ENCODE measurements at regions not wholly inside any gene's neighbourhood (a gene's known extent, or its start where the extent isn't known, plus 50 kb on each side); places are given as distances from the start of the nearest gene placed in this dataset.
"Not testable (repeated sequence)": the region's sequence is repeated elsewhere in the genome, so short reads cannot be mapped to it uniquely, and the experiment has no call there.

GRCh38 chr5:68685863-68686262 lies 408.0 kb upstream of the SLC30A5 start:
- Histone ChIP-seq H3K9me3 (ENCODE audit: control insufficient read depth in 2 of 3, low read length in 3 of 3) (no peaks in the 10 kb centered on the region), H3K4me3 (ENCODE audit: low read length) (no peak overlapping the region), H3K36me3 (ENCODE audit: control insufficient read depth in 2 of 3, insufficient read depth in 3 of 3, low read length in 3 of 3) (no peaks in the 10 kb centered on the region), H3K4me1 (ENCODE audit: control insufficient read depth in 2 of 2, insufficient read depth in 2 of 2, low read length in 2 of 2) (no peaks in the 10 kb centered on the region), H3K27me3 (ENCODE audit: control insufficient read depth in 2 of 2, insufficient read depth in 2 of 2, low read length in 2 of 2) (no peaks in the 10 kb centered on the region), H3K27ac (ENCODE audit: low read depth, low read length) (no peak overlapping the region)
- CTCF ChIA-PET = no interaction called here
- POLR2A ChIA-PET = no interaction called here
- Mint-ChIP-seq H3K4me3 (no peak overlapping the region), H3K27ac (no peak overlapping the region), H3K36me3 (no peaks in the 10 kb centered on the region), H3K9me3 (peaks cover 0 to 7% (median 2%) of the 10 kb centered on the region in 11 donors), H3K4me1 (no peaks in the 10 kb centered on the region), H3K27me3 (peaks cover 7 to 21% (median 14%) of the 10 kb centered on the region in 5 donors)
- intact Hi-C loops (cut with micrococcal nuclease) = no loop called here
- ATAC-seq (no peak), DNase-seq (no peak)

GRCh38 chr5:68688547-68688946 lies 405.3 kb upstream of the SLC30A5 start:
- ChIA-PET POLR2A (no interaction called here), CTCF (no interaction called here)
- no peak overlapping the region for H3K27ac ChIP-seq (ENCODE audit: low read depth, low read length)
- peaks cover 0 to 20% (median 8%) of the 10 kb centered on the region in 11 donors for H3K9me3 Mint-ChIP-seq
- H3K27ac Mint-ChIP-seq = no peak overlapping the region
- H3K27me3 Mint-ChIP-seq = peaks cover 5 to 16% (median 14%) of the 10 kb centered on the region in 5 donors
- H3K27me3 ChIP-seq (ENCODE audit: control insufficient read depth in 2 of 2, insufficient read depth in 2 of 2, low read length in 2 of 2) = no peaks in the 10 kb centered on the region
- no peaks in the 10 kb centered on the region for H3K4me1 ChIP-seq (ENCODE audit: control insufficient read depth in 2 of 2, insufficient read depth in 2 of 2, low read length in 2 of 2)
- H3K36me3 ChIP-seq (ENCODE audit: control insufficient read depth in 2 of 3, insufficient read depth in 3 of 3, low read length in 3 of 3) = no peaks in the 10 kb centered on the region
- no peaks in the 10 kb centered on the region for H3K4me1 Mint-ChIP-seq
- ATAC-seq = no peak
- peaks cover 0 to 5% (median 0%) of the 10 kb centered on the region in 5 donors for H3K36me3 Mint-ChIP-seq
- no peak overlapping the region for H3K4me3 Mint-ChIP-seq
- H3K9me3 ChIP-seq (ENCODE audit: control insufficient read depth in 2 of 3, low read length in 3 of 3) = no peaks in the 10 kb centered on the region
- DNase-seq = no peak
- H3K4me3 ChIP-seq (ENCODE audit: low read length) = no peak overlapping the region
- intact Hi-C loops (cut with micrococcal nuclease) = no loop called here

- Mint-ChIP-seq H3K36me3 (peaks cover 0 to 5% (median 0%) of the 10 kb centered on the region in 5 donors), H3K4me3 (no peak overlapping the region), H3K4me1 (no peaks in the 10 kb centered on the region), H3K27me3 (peaks cover 5 to 19% (median 14%) of the 10 kb centered on the region in 5 donors), H3K9me3 (peaks cover 0 to 23% (median 9%) of the 10 kb centered on the region in 11 donors), H3K27ac (no peak overlapping the region)
- ATAC-seq (no peak), DNase-seq (no peak)
- ChIA-PET POLR2A (interaction anchor here (0.6 kb wide), 1 partner anchor 117 kb away, joined by 3 read pairs; no protein-coding TSS in a partner anchor), CTCF (no interaction called here)
- no peak overlapping the region for H3K4me3 ChIP-seq (ENCODE audit: low read length)
- H3K27me3 ChIP-seq (ENCODE audit: control insufficient read depth in 2 of 2, insufficient read depth in 2 of 2, low read length in 2 of 2) = no peaks in the 10 kb centered on the region
- H3K36me3 ChIP-seq (ENCODE audit: control insufficient read depth in 2 of 3, insufficient read depth in 3 of 3, low read length in 3 of 3) = no peaks in the 10 kb centered on the region
- intact Hi-C loops (cut with micrococcal nuclease) = no loop called here
- H3K27ac ChIP-seq (ENCODE audit: low read depth, low read length) = no peak overlapping the region
- H3K4me1 ChIP-seq (ENCODE audit: control insufficient read depth in 2 of 2, insufficient read depth in 2 of 2, low read length in 2 of 2) = no peaks in the 10 kb centered on the region
- H3K9me3 ChIP-seq (ENCODE audit: control insufficient read depth in 2 of 3, low read length in 3 of 3) = no peaks in the 10 kb centered on the region
Observed at GRCh38 chr5:68689010-68689409, 404.8 kb upstream of the SLC30A5 start.

GRCh38 chr5:68691874-68692273 lies 401.9 kb upstream of the SLC30A5 start:
- H3K4me1 ChIP-seq (ENCODE audit: control insufficient read depth in 2 of 2, insufficient read depth in 2 of 2, low read length in 2 of 2); H3K27ac Mint-ChIP-seq; H3K4me3 Mint-ChIP-seq; H3K4me3 ChIP-seq (ENCODE audit: low read length); H3K27ac ChIP-seq (ENCODE audit: low read depth, low read length); ATAC-seq; H3K27me3 ChIP-seq (ENCODE audit: control insufficient read depth in 2 of 2, insufficient read depth in 2 of 2, low read length in 2 of 2); DNase-seq; CTCF ChIA-PET; intact Hi-C loops (cut with micrococcal nuclease); H3K4me1 Mint-ChIP-seq; POLR2A ChIA-PET; H3K36me3 Mint-ChIP-seq; H3K36me3 ChIP-seq (ENCODE audit: control insufficient read depth in 2 of 3, insufficient read depth in 3 of 3, low read length in 3 of 3); H3K9me3 ChIP-seq (ENCODE audit: control insufficient read depth in 2 of 3, low read length in 3 of 3): not testable (repeated sequence)
- Mint-ChIP-seq H3K27me3 (peaks cover 0 to 11% (median 6%) of the 10 kb centered on the region in 5 donors), H3K9me3 (peaks cover 0 to 23% (median 11%) of the 10 kb centered on the region in 11 donors)

- no peak overlapping the region for H3K4me3 ChIP-seq (ENCODE audit: low read length)
- no peak overlapping the region for H3K27ac ChIP-seq (ENCODE audit: low read depth, low read length)
- DNase-seq = no peak
- no peaks in the 10 kb centered on the region for H3K27me3 ChIP-seq (ENCODE audit: control insufficient read depth in 2 of 2, insufficient read depth in 2 of 2, low read length in 2 of 2)
- H3K9me3 Mint-ChIP-seq = peaks cover 0 to 13% (median 9%) of the 10 kb centered on the region in 11 donors
- peak overlapping the region in 1 of 9 donors; percentile 13 for H3K27ac Mint-ChIP-seq
- CTCF ChIA-PET = no interaction called here
- H3K4me1 Mint-ChIP-seq = no peaks in the 10 kb centered on the region
- H3K36me3 ChIP-seq (ENCODE audit: control insufficient read depth in 2 of 3, insufficient read depth in 3 of 3, low read length in 3 of 3) = no peaks in the 10 kb centered on the region
- POLR2A ChIA-PET = no interaction called here
- H3K27me3 Mint-ChIP-seq = peaks cover 0 to 5% (median 0%) of the 10 kb centered on the region in 5 donors
- intact Hi-C loops (cut with micrococcal nuclease) = no loop called here
- no peaks in the 10 kb centered on the region for H3K9me3 ChIP-seq (ENCODE audit: control insufficient read depth in 2 of 3, low read length in 3 of 3)
- no peak overlapping the region for H3K4me3 Mint-ChIP-seq
- peaks cover 0 to 3% (median 0%) of the 10 kb centered on the region in 5 donors for H3K36me3 Mint-ChIP-seq
- H3K4me1 ChIP-seq (ENCODE audit: control insufficient read depth in 2 of 2, insufficient read depth in 2 of 2, low read length in 2 of 2) = no peaks in the 10 kb centered on the region
- no peak for ATAC-seq
Observed at GRCh38 chr5:68698025-68698940, 395.5 kb upstream of the SLC30A5 start.

- CTCF ChIA-PET = no interaction called here
- Histone ChIP-seq H3K27ac (ENCODE audit: low read depth, low read length) (no peak overlapping the region), H3K4me1 (ENCODE audit: control insufficient read depth in 2 of 2, insufficient read depth in 2 of 2, low read length in 2 of 2) (no peaks in the 10 kb centered on the region), H3K36me3 (ENCODE audit: control insufficient read depth in 2 of 3, insufficient read depth in 3 of 3, low read length in 3 of 3) (no peaks in the 10 kb centered on the region), H3K4me3 (ENCODE audit: low read length) (no peak overlapping the region), H3K9me3 (ENCODE audit: control insufficient read depth in 2 of 3, low read length in 3 of 3) (no peaks in the 10 kb centered on the region), H3K27me3 (ENCODE audit: control insufficient read depth in 2 of 2, insufficient read depth in 2 of 2, low read length in 2 of 2) (no peaks in the 10 kb centered on the region)
- Mint-ChIP-seq H3K36me3 (peaks cover 0 to 3% (median 0%) of the 10 kb centered on the region in 5 donors), H3K27me3 (peaks cover 0 to 7% (median 3%) of the 10 kb centered on the region in 5 donors), H3K27ac (no peak overlapping the region), H3K4me3 (no peak overlapping the region), H3K9me3 (peaks cover 0 to 17% (median 6%) of the 10 kb centered on the region in 11 donors), H3K4me1 (no peaks in the 10 kb centered on the region)
- DNase-seq (no peak), ATAC-seq (no peak)
- intact Hi-C loops (cut with micrococcal nuclease) = no loop called here
- POLR2A ChIA-PET = no interaction called here
Observed at GRCh38 chr5:68699966-68700365, 393.8 kb upstream of the SLC30A5 start.

GRCh38 chr5:68707575-68707974 lies 386.2 kb upstream of the SLC30A5 start:
- ChIA-PET POLR2A (no interaction called here), CTCF (no interaction called here)
- Mint-ChIP-seq H3K9me3 (peaks cover 0 to 5% (median under 1%) of the 10 kb centered on the region in 11 donors), H3K27ac (no peak overlapping the region), H3K36me3 (peaks cover 0 to 4% (median 0%) of the 10 kb centered on the region in 5 donors), H3K4me1 (peaks cover 12 to 31% (median 24%) of the 10 kb centered on the region in 7 donors), H3K4me3 (no peak overlapping the region), H3K27me3 (peaks cover 0 to 20% (median 13%) of the 10 kb centered on the region in 5 donors)
- H3K36me3 ChIP-seq (ENCODE audit: control insufficient read depth in 2 of 3, insufficient read depth in 3 of 3, low read length in 3 of 3) = no peaks in the 10 kb centered on the region
- ATAC-seq (no peak), DNase-seq (no peak)
- intact Hi-C loops (cut with micrococcal nuclease) = no loop called here
- no peak overlapping the region for H3K27ac ChIP-seq (ENCODE audit: low read depth, low read length)
- H3K4me3 ChIP-seq (ENCODE audit: low read length) = no peak overlapping the region
- H3K4me1 ChIP-seq (ENCODE audit: control insufficient read depth in 2 of 2, insufficient read depth in 2 of 2, low read length in 2 of 2) = peaks cover 21 to 25% of the 10 kb centered on the region in 2 donors
- no peaks in the 10 kb centered on the region for H3K9me3 ChIP-seq (ENCODE audit: control insufficient read depth in 2 of 3, low read length in 3 of 3)
- no peaks in the 10 kb centered on the region for H3K27me3 ChIP-seq (ENCODE audit: control insufficient read depth in 2 of 2, insufficient read depth in 2 of 2, low read length in 2 of 2)

Data from naive thymus-derived CD4-positive, alpha-beta T cell (primary cell).